ENCODE measurements at regions not wholly inside any gene's neighbourhood (a gene's known extent, or its start where the extent isn't known, plus 50 kb on each side); places are given as distances from the start of the nearest gene placed in this dataset.

DNA sequence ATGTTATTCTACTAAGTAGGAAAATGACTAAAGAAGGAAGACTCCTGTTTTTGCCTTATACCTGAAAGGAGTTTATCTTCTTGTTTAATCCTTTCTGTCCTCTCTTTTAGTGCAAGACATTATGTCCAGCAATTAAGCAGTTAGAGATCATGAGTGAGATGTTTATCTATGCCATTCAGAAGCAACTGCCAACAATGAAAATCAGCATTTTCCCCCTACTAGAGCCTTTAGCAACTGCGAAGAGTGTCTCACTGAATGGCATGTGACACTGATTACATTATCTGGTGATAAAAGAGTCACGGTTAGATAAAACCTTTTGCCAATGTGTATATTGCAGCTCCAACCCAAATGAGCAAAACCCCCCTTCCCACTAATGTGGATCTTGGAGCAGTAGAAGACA lies 357.7 kb upstream of the SYT4 start:
- TF ChIP-seq EZH2 (IDR thresholded peaks at IDR 0.05; ENCODE audit: borderline replicate concordance, insufficient read depth, low read depth, low read length, poor library complexity, severe bottlenecking) = no peak
- TF ChIP-seq, protein P1, sequence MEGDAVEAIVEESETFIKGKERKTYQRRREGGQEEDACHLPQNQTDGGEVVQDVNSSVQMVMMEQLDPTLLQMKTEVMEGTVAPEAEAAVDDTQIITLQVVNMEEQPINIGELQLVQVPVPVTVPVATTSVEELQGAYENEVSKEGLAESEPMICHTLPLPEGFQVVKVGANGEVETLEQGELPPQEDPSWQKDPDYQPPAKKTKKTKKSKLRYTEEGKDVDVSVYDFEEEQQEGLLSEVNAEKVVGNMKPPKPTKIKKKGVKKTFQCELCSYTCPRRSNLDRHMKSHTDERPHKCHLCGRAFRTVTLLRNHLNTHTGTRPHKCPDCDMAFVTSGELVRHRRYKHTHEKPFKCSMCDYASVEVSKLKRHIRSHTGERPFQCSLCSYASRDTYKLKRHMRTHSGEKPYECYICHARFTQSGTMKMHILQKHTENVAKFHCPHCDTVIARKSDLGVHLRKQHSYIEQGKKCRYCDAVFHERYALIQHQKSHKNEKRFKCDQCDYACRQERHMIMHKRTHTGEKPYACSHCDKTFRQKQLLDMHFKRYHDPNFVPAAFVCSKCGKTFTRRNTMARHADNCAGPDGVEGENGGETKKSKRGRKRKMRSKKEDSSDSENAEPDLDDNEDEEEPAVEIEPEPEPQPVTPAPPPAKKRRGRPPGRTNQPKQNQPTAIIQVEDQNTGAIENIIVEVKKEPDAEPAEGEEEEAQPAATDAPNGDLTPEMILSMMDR (IDR thresholded peaks at IDR 0.05) = no peak

Measured in B cell (primary cell).